ENCODE measurements at regions not wholly inside any gene's neighbourhood (a gene's known extent, or its start where the extent isn't known, plus 50 kb on each side); places are given as distances from the start of the nearest gene placed in this dataset.

GRCh38 chr6:139779988-139780774 lies 405.7 kb upstream of the CITED2 start:
- H3K36me3 Mint-ChIP-seq, result no peaks in the 10 kb centered on the region
- Histone ChIP-seq H3K27me3 (ENCODE audit: control insufficient read depth, insufficient read depth, low read length) (no peaks in the 10 kb centered on the region), H3K4me3 (ENCODE audit: low read depth, low read length) (no peak overlapping the region), H3K9me3 (ENCODE audit: control insufficient read depth in 2 of 2, low read length in 2 of 2) (no peaks in the 10 kb centered on the region), H3K4me1 (ENCODE audit: control insufficient read depth, insufficient read depth, low read length, poor library complexity, severe bottlenecking) (no peaks in the 10 kb centered on the region), H3K36me3 (ENCODE audit: control insufficient read depth, insufficient read depth, low read length) (no peaks in the 10 kb centered on the region), H3K27ac (ENCODE audit: insufficient read depth, low read length, poor library complexity, severe bottlenecking) (no peak overlapping the region)
- no peak overlapping the region for H3K27ac Mint-ChIP-seq
- H3K27me3 Mint-ChIP-seq, result peaks cover 1% of the 10 kb centered on the region
- ATAC-seq (ENCODE audit: low read depth in 2 of 2), result no peak
- DNase-seq, result no peak
- no peak overlapping the region for H3K4me3 Mint-ChIP-seq
- H3K9me3 Mint-ChIP-seq, result peaks cover 0 to 7% (median 1%) of the 10 kb centered on the region in 7 donors
- H3K4me1 Mint-ChIP-seq, result no peaks in the 10 kb centered on the region

- Mint-ChIP-seq H3K36me3 (no peaks in the 10 kb centered on the region), H3K27me3 (peaks cover 5% of the 10 kb centered on the region)
Observed at GRCh38 chr6:139778688-139779087, 404.2 kb upstream of the CITED2 start.

DNA sequence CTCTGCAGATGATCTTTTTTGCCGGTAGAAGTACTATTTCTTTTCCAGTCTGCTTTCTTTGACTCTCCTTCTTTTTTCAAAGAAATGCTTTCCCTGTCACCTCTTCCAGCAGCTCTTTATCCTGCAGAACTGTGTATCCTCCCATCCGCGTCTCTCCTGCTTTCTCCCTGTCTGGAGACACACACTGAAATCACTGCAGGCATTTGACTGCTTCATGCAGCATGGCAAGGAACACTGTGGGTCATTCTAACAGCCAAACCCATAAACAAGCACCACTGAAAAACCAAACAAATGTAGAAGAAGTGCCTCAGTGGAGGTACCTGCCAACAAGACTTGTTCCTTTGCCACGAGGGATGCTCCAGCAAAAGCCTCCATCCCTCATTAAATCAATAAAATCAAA lies 403.7 kb upstream of the CITED2 start:
- H3K27ac Mint-ChIP-seq, result no peak overlapping the region
- Histone ChIP-seq H3K4me3 (ENCODE audit: low read depth, low read length) (no peak overlapping the region), H3K27ac (ENCODE audit: insufficient read depth, low read length, poor library complexity, severe bottlenecking) (no peak overlapping the region), H3K9me3 (ENCODE audit: control insufficient read depth in 2 of 2, low read length in 2 of 2) (no peaks in the 10 kb centered on the region), H3K36me3 (ENCODE audit: control insufficient read depth, insufficient read depth, low read length) (no peaks in the 10 kb centered on the region), H3K27me3 (ENCODE audit: control insufficient read depth, insufficient read depth, low read length) (no peaks in the 10 kb centered on the region), H3K4me1 (ENCODE audit: control insufficient read depth, insufficient read depth, low read length, poor library complexity, severe bottlenecking) (no peaks in the 10 kb centered on the region)
- H3K4me3 Mint-ChIP-seq, result no peak overlapping the region
- H3K36me3 Mint-ChIP-seq, result no peaks in the 10 kb centered on the region
- H3K27me3 Mint-ChIP-seq, result peaks cover 5% of the 10 kb centered on the region
- no peaks in the 10 kb centered on the region for H3K4me1 Mint-ChIP-seq
- DNase-seq (no peak), ATAC-seq (ENCODE audit: low read depth in 2 of 2) (no peak)
- no peaks in the 10 kb centered on the region for H3K9me3 Mint-ChIP-seq

More at GRCh38 chr6:139778688-139779087, 404.2 kb upstream of the CITED2 start:
- Histone ChIP-seq H3K36me3 (ENCODE audit: control insufficient read depth, insufficient read depth, low read length) (no peaks in the 10 kb centered on the region), H3K4me3 (ENCODE audit: low read depth, low read length) (no peak overlapping the region), H3K4me1 (ENCODE audit: control insufficient read depth, insufficient read depth, low read length, poor library complexity, severe bottlenecking) (no peaks in the 10 kb centered on the region), H3K9me3 (ENCODE audit: control insufficient read depth in 2 of 2, low read length in 2 of 2) (no peaks in the 10 kb centered on the region), H3K27me3 (ENCODE audit: control insufficient read depth, insufficient read depth, low read length) (no peaks in the 10 kb centered on the region), H3K27ac (ENCODE audit: insufficient read depth, low read length, poor library complexity, severe bottlenecking) (no peak overlapping the region)
- H3K4me1 Mint-ChIP-seq, result no peaks in the 10 kb centered on the region
- ATAC-seq (ENCODE audit: low read depth in 2 of 2) (no peak), DNase-seq (no peak)
- H3K27ac Mint-ChIP-seq, result no peak overlapping the region
- no peak overlapping the region for H3K4me3 Mint-ChIP-seq
- H3K9me3 Mint-ChIP-seq, result no peaks in the 10 kb centered on the region

DNA sequence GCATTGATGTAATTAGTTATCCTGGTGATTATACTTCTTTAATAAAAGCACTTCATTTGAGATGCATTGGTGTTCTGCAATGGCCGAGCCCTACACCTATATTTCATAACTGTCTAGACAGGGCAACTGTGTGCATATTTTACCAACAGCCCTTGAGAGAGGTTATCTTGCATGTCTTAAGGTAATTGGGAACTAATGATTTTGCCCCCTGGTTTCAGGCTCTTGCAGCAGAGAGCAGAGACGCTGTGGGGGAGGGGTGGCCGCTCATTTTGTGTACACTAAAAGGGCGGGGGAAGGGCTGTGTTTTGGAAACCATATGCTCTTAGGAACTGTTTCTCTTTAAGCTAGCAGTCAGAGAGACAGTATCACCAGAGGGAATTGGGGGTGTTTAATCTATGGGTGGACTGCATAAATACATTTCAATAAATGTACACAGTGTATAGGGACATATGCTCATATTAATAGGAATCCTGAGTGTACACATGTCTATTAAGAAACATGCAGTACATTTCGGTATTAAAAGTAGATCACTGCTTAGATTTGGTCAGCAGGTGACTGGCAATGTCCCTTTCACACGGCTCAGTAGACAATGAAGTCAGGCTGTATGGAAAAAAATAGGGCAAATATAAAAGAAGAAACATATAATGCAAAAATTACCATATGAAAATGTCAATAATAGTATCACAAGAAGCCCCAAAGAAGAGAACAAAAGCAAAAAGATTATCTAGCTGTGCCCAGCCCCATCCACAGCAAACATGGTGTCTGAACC lies 402.9 kb upstream of the CITED2 start:
- Histone ChIP-seq H3K9me3 (ENCODE audit: control insufficient read depth in 2 of 2, low read length in 2 of 2) (no peaks in the 10 kb centered on the region), H3K4me3 (ENCODE audit: low read depth, low read length) (no peak overlapping the region), H3K27me3 (ENCODE audit: control insufficient read depth, insufficient read depth, low read length) (no peaks in the 10 kb centered on the region), H3K4me1 (ENCODE audit: control insufficient read depth, insufficient read depth, low read length, poor library complexity, severe bottlenecking) (no peaks in the 10 kb centered on the region), H3K27ac (ENCODE audit: insufficient read depth, low read length, poor library complexity, severe bottlenecking) (no peak overlapping the region), H3K36me3 (ENCODE audit: control insufficient read depth, insufficient read depth, low read length) (no peaks in the 10 kb centered on the region)
- H3K9me3 Mint-ChIP-seq, result no peaks in the 10 kb centered on the region
- H3K4me3 Mint-ChIP-seq, result no peak overlapping the region
- ATAC-seq (ENCODE audit: low read depth in 2 of 2) (no peak), DNase-seq (no peak)
- no peaks in the 10 kb centered on the region for H3K36me3 Mint-ChIP-seq
- H3K4me1 Mint-ChIP-seq, result no peaks in the 10 kb centered on the region
- peaks cover 5% of the 10 kb centered on the region for H3K27me3 Mint-ChIP-seq
- no peak overlapping the region for H3K27ac Mint-ChIP-seq

- Histone ChIP-seq H3K27me3 (ENCODE audit: control insufficient read depth, insufficient read depth, low read length) (no peaks in the 10 kb centered on the region), H3K4me3 (ENCODE audit: low read depth, low read length) (no peak overlapping the region), H3K4me1 (ENCODE audit: control insufficient read depth, insufficient read depth, low read length, poor library complexity, severe bottlenecking) (no peaks in the 10 kb centered on the region), H3K9me3 (ENCODE audit: control insufficient read depth in 2 of 2, low read length in 2 of 2) (no peaks in the 10 kb centered on the region), H3K36me3 (ENCODE audit: control insufficient read depth, insufficient read depth, low read length) (no peaks in the 10 kb centered on the region), H3K27ac (ENCODE audit: insufficient read depth, low read length, poor library complexity, severe bottlenecking) (no peak overlapping the region)
- H3K36me3 Mint-ChIP-seq, result no peaks in the 10 kb centered on the region
- no peak overlapping the region for H3K4me3 Mint-ChIP-seq
- ATAC-seq (ENCODE audit: low read depth in 2 of 2) (no peak), DNase-seq (no peak)
- H3K27ac Mint-ChIP-seq, result peak overlapping the region in 1 of 3 donors; percentile 12
- no peaks in the 10 kb centered on the region for H3K4me1 Mint-ChIP-seq
- H3K9me3 Mint-ChIP-seq, result peaks cover 0 to 3% (median 0%) of the 10 kb centered on the region in 7 donors
- peaks cover 5% of the 10 kb centered on the region for H3K27me3 Mint-ChIP-seq
Observed at GRCh38 chr6:139776041-139776440, 401.6 kb upstream of the CITED2 start.

DNA sequence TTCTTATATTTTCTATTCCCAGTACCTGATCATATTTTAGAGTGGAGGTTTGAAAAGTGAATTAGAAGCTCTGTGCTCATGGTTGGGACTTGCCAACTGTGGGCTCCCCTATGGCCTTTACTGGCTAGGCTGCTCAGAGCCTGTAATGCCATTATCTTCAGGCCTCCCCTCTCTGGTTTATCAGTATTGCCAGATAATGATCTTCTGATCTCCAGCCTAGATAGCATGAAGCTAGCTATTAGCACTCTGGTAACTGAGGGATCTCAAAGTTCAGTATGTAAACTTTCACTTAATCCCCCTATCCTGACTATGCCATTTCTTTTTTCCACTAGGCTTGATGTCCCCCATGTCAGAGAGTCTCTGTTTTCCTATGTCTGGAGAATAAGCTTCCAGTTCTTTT lies 393.7 kb upstream of the CITED2 start:
- no peak overlapping the region for H3K4me3 ChIP-seq (ENCODE audit: low read depth, low read length)
- no peak overlapping the region for H3K27ac ChIP-seq (ENCODE audit: insufficient read depth, low read length, poor library complexity, severe bottlenecking)
- H3K36me3 ChIP-seq (ENCODE audit: control insufficient read depth, insufficient read depth, low read length), result no peaks in the 10 kb centered on the region
- no peaks in the 10 kb centered on the region for H3K27me3 ChIP-seq (ENCODE audit: control insufficient read depth, insufficient read depth, low read length)
- DNase-seq (no peak), ATAC-seq (ENCODE audit: low read depth in 2 of 2) (no peak)
- H3K9me3 ChIP-seq (ENCODE audit: control insufficient read depth in 2 of 2, low read length in 2 of 2), result no peaks in the 10 kb centered on the region
- Mint-ChIP-seq H3K27ac (no peak overlapping the region), H3K4me1 (no peaks in the 10 kb centered on the region), H3K27me3 (peaks cover 5% of the 10 kb centered on the region), H3K36me3 (no peaks in the 10 kb centered on the region), H3K9me3 (peaks cover 0 to 3% (median 0%) of the 10 kb centered on the region in 7 donors), H3K4me3 (no peak overlapping the region)
- no peaks in the 10 kb centered on the region for H3K4me1 ChIP-seq (ENCODE audit: control insufficient read depth, insufficient read depth, low read length, poor library complexity, severe bottlenecking)

- Histone ChIP-seq H3K27ac (ENCODE audit: insufficient read depth, low read length, poor library complexity, severe bottlenecking) (no peak overlapping the region), H3K4me3 (ENCODE audit: low read depth, low read length) (no peak overlapping the region), H3K4me1 (ENCODE audit: control insufficient read depth, insufficient read depth, low read length, poor library complexity, severe bottlenecking) (no peaks in the 10 kb centered on the region), H3K36me3 (ENCODE audit: control insufficient read depth, insufficient read depth, low read length) (no peaks in the 10 kb centered on the region), H3K27me3 (ENCODE audit: control insufficient read depth, insufficient read depth, low read length) (no peaks in the 10 kb centered on the region), H3K9me3 (ENCODE audit: control insufficient read depth in 2 of 2, low read length in 2 of 2) (no peaks in the 10 kb centered on the region)
- no peaks in the 10 kb centered on the region for H3K4me1 Mint-ChIP-seq
- no peak overlapping the region for H3K4me3 Mint-ChIP-seq
- DNase-seq (no peak), ATAC-seq (ENCODE audit: low read depth in 2 of 2) (no peak)
- no peak overlapping the region for H3K27ac Mint-ChIP-seq
- no peaks in the 10 kb centered on the region for H3K36me3 Mint-ChIP-seq
- peaks cover 0 to 1% (median 0%) of the 10 kb centered on the region in 7 donors for H3K9me3 Mint-ChIP-seq
- peaks cover 5% of the 10 kb centered on the region for H3K27me3 Mint-ChIP-seq
Observed at GRCh38 chr6:139766796-139767195, 392.3 kb upstream of the CITED2 start.

Measured in CD4-positive, CD25-positive, alpha-beta regulatory T cell (primary cell).